KBM-7 (cell line): ENCODE measurements at regions not wholly inside any gene's neighbourhood (a gene's known extent, or its start where the extent isn't known, plus 50 kb on each side); places are given as distances from the start of the nearest gene placed in this dataset.
A peak's percentile ranks its signal among the peaks of the same experiment; 100 is the strongest.
"Not testable (repeated sequence)": the region's sequence is repeated elsewhere in the genome, so short reads cannot be mapped to it uniquely, and the experiment has no call there.

Source experiments
- DNase-seq: peaks from one replicate; pipeline ENCODE4 v3.0.0-alpha.2; 2015
- in situ Hi-C: fragments of 300-500 bp; cut with MboI; formaldehyde crosslinking; loops from 2 replicates; pipeline ENCODE4 v1.14.3; 2020; ENCODE audit warnings: low sequenced_read_pairs, low pct_unique_long_range_greater_than_20kb, mixed read lengths

- in situ Hi-C loops, result no loop called here
- DNase-seq, result no peak
These were observed 420.7 kb upstream of the NFE2L3 start for GRCh38 chr7:25731068-25731845.

GRCh38 chr7:25731846-25732245 lies 420.2 kb upstream of the NFE2L3 start:
- in situ Hi-C loops, result no loop called here
- no peak for DNase-seq

GRCh38 chr7:25732766-25733217 lies 419.2 kb upstream of the NFE2L3 start:
- in situ Hi-C loops, result no loop called here
- DNase-seq, result no peak

- in situ Hi-C loops, result no loop called here
- peak; percentile 37 for DNase-seq
These were observed 416.2 kb upstream of the NFE2L3 start for GRCh38 chr7:25735674-25736242.

- in situ Hi-C loops, result no loop called here
- no peak for DNase-seq
These were observed 413.5 kb upstream of the NFE2L3 start for GRCh38 chr7:25738528-25738927.

- no peak for DNase-seq
- in situ Hi-C loops, result no loop called here
These were observed 412.9 kb upstream of the NFE2L3 start for GRCh38 chr7:25739143-25739542.

GRCh38 chr7:25742316-25742715 lies 409.7 kb upstream of the NFE2L3 start:
- no peak for DNase-seq
- in situ Hi-C loops, result no loop called here

GRCh38 chr7:25743670-25744451 lies 408.1 kb upstream of the NFE2L3 start:
- DNase-seq, in situ Hi-C loops: not testable (repeated sequence)

- DNase-seq, result no peak
- in situ Hi-C loops, result no loop called here
These were observed 401.1 kb upstream of the NFE2L3 start for GRCh38 chr7:25750744-25751508.

- DNase-seq, result no peak
- in situ Hi-C loops, result no loop called here
These were observed 399.8 kb upstream of the NFE2L3 start for GRCh38 chr7:25752154-25752553.

- in situ Hi-C loops, result no loop called here
- no peak for DNase-seq
These were observed 398.8 kb upstream of the NFE2L3 start for GRCh38 chr7:25752967-25753791.

GRCh38 chr7:25753837-25754236 lies 398.2 kb upstream of the NFE2L3 start:
- in situ Hi-C loops, result no loop called here
- DNase-seq, result no peak

- in situ Hi-C loops, result no loop called here
- DNase-seq, result no peak
These were observed 397.7 kb upstream of the NFE2L3 start for GRCh38 chr7:25754333-25754732.

GRCh38 chr7:25754751-25755150 lies 397.2 kb upstream of the NFE2L3 start:
- in situ Hi-C loops, result no loop called here
- no peak for DNase-seq

GRCh38 chr7:25756601-25757000 lies 395.4 kb upstream of the NFE2L3 start:
- in situ Hi-C loops, result no loop called here
- DNase-seq, result no peak

- DNase-seq, result no peak
- in situ Hi-C loops, result no loop called here
These were observed 393.4 kb upstream of the NFE2L3 start for GRCh38 chr7:25758559-25758958.

- in situ Hi-C loops, result no loop called here
- DNase-seq, result no peak
These were observed 392.7 kb upstream of the NFE2L3 start for GRCh38 chr7:25759286-25759685.

- in situ Hi-C loops, result no loop called here
- no peak for DNase-seq
These were observed 392.2 kb upstream of the NFE2L3 start for GRCh38 chr7:25759748-25760147.
